H1 (cell line): ENCODE measurements at regions not wholly inside any gene's neighbourhood (a gene's known extent, or its start where the extent isn't known, plus 50 kb on each side); places are given as distances from the start of the nearest gene placed in this dataset.

Source experiments
- CTCF ChIA-PET: fragments of 300-600 bp; sonication (Branson Sonifier 250); formaldehyde crosslinking; loops from one replicate; lab custom pipeline; 2021; ENCODE audit not compliant: partially characterized antibody; lab: Charles Lee
- POLR2A ChIA-PET: fragments of 300-600 bp; sonication (Branson Sonifier 250); formaldehyde crosslinking; loops from one replicate; lab custom pipeline; 2021; ENCODE audit warnings: inconsistent platforms; ENCODE audit not compliant: partially characterized antibody; lab: Charles Lee
- DNase-seq, 2 experiments: peaks; one replicate each; pipeline versions ENCODE4 v3.0.0 to v3.0.0-alpha.2; 2010 to 2022; ENCODE audit warnings: low spot score in 2 of 2, low read depth in 1 of 2, mixed read lengths in 1 of 2
- FAIRE-seq: peaks from 2 replicates; lab custom pipeline; 2011; peaks lifted over from hg19 to GRCh38; lab: Jason Lieb, UNC
- H2AFZ ChIP-seq: 2 replicates; pipeline ENCODE4 v1.8.1; 2012; ENCODE audit warnings: low read length, inconsistent platforms
- H2AK5ac ChIP-seq: 2 replicates; pipeline ENCODE4 v1.6.1; 2013; ENCODE audit warnings: low read depth, low read length
- H2BK120ac ChIP-seq: replicated peaks from 2 replicates; pipeline ENCODE3; 2013; ENCODE audit warnings: low read depth, low read length, inconsistent platforms
- H2BK12ac ChIP-seq: 2 replicates; pipeline ENCODE4 v1.6.1; 2013; ENCODE audit warnings: low read depth, low read length
- H2BK15ac ChIP-seq: 2 replicates; pipeline ENCODE4 v1.6.1; 2013; ENCODE audit warnings: low read length
- H2BK20ac ChIP-seq: 2 replicates; pipeline ENCODE4 v1.6.1; 2013; ENCODE audit warnings: low read length
- H2BK5ac ChIP-seq: 2 replicates; pipeline ENCODE4 v1.6.1; 2013; ENCODE audit warnings: low read depth, low read length
- H3K14ac ChIP-seq: 2 replicates; pipeline ENCODE4 v1.6.1; 2013; ENCODE audit warnings: inconsistent platforms; ENCODE audit not compliant: insufficient read length
- H3K18ac ChIP-seq: 2 replicates; pipeline ENCODE4 v1.6.1; 2013; ENCODE audit warnings: low read length; ENCODE audit errors: extremely low read depth
- H3K23ac ChIP-seq: 2 replicates; pipeline ENCODE4 v1.6.1; 2013; ENCODE audit warnings: inconsistent platforms; ENCODE audit not compliant: insufficient read length
- H3K23me2 ChIP-seq: 2 replicates; pipeline ENCODE4 v1.6.1; 2013; ENCODE audit warnings: low read depth, low read length
- H3K27ac ChIP-seq: 2 replicates; pipeline ENCODE4 v1.6.1; 2011; ENCODE audit warnings: low read depth, low read length, inconsistent platforms
- H3K27me3 ChIP-seq, 4 experiments: replicated peaks in 1 of 4; 1 replicate in 1 of 4; 2 replicates in 3 of 4; pipeline versions ENCODE4 v1.6.1 to v1.8.1; 2011 to 2013; ENCODE audit warnings: low read length in 3 of 4, mild to moderate bottlenecking in 3 of 4, inconsistent platforms in 2 of 4, mixed read lengths in 2 of 4, moderate library complexity in 1 of 4; ENCODE audit not compliant: control insufficient read depth in 3 of 4, insufficient read depth in 3 of 4; ENCODE audit errors: extremely low read depth in 1 of 4
- H3K36me3 ChIP-seq, 4 experiments: 2 replicates each; pipeline versions ENCODE4 v1.6.1 to v1.8.1; 2011 to 2013; ENCODE audit warnings: mild to moderate bottlenecking in 4 of 4, low read length in 3 of 4, moderate library complexity in 2 of 4, control low read depth in 1 of 4, inconsistent platforms in 1 of 4; ENCODE audit not compliant: insufficient read depth in 4 of 4, control insufficient read depth in 2 of 4
- H3K4ac ChIP-seq: replicated peaks from 2 replicates; pipeline ENCODE3; 2013; ENCODE audit warnings: low read length, low read depth, mixed read lengths, inconsistent platforms; ENCODE audit not compliant: insufficient read length
- H3K4me1 ChIP-seq, 4 experiments: replicated peaks in 1 of 4; 1 replicate in 1 of 4; 2 replicates in 3 of 4; pipeline versions ENCODE4 v1.6.1 to v1.8.1; 2011 to 2013; ENCODE audit warnings: low read length in 3 of 4, inconsistent platforms in 2 of 4, mixed read lengths in 1 of 4; ENCODE audit not compliant: insufficient read depth in 4 of 4, control insufficient read depth in 3 of 4
- H3K4me2 ChIP-seq, 2 experiments: 2 replicates each; pipeline versions ENCODE4 v1.6.1 to v1.8.1; 2011 to 2013; ENCODE audit warnings: low read depth in 2 of 2, low read length in 2 of 2, control low read depth in 1 of 2, inconsistent platforms in 1 of 2, mild to moderate bottlenecking in 1 of 2; ENCODE audit not compliant: insufficient read depth in 1 of 2
- H3K4me3 ChIP-seq, 4 experiments: fragments of 200-600, 300-600 bp in 1 of 4; sonication (generic), shearing (Covaris generic), sonication (Bioruptor Twin) in 1 of 4; 2 replicates each; pipeline versions ENCODE4 v1.5.1 to v1.8.1; 2011 to 2016; ENCODE audit warnings: low read length in 4 of 4, low read depth in 3 of 4, control low read depth in 2 of 4, inconsistent platforms in 2 of 4, mild to moderate bottlenecking in 2 of 4, mixed read lengths in 1 of 4, moderate library complexity in 1 of 4; ENCODE audit not compliant: insufficient read depth in 2 of 4; ENCODE audit errors: extremely low read depth in 1 of 4
- H3K56ac ChIP-seq: replicated peaks from 2 replicates; pipeline ENCODE3; 2013; ENCODE audit warnings: low read depth, mild to moderate bottlenecking, mixed read lengths, low read length, inconsistent platforms; ENCODE audit not compliant: insufficient read length
- H3K79me1 ChIP-seq: 2 replicates; pipeline ENCODE4 v1.6.1; 2013; ENCODE audit warnings: low read depth, low read length, control low read depth
- H3K79me2 ChIP-seq, 2 experiments: 2 replicates each; pipeline versions ENCODE4 v1.6.1 to v1.8.1; 2012 to 2013; ENCODE audit warnings: low read length in 2 of 2, mild to moderate bottlenecking in 2 of 2, inconsistent platforms in 1 of 2; ENCODE audit not compliant: insufficient read depth in 2 of 2, control insufficient read depth in 1 of 2
- H3K9ac ChIP-seq, 4 experiments: replicated peaks in 1 of 4; 1 replicate in 1 of 4; 2 replicates in 3 of 4; pipeline versions ENCODE4 v1.6.1 to v1.8.1; 2011 to 2013; ENCODE audit warnings: low read depth in 3 of 4, low read length in 3 of 4, control low read depth in 2 of 4, mild to moderate bottlenecking in 2 of 4, moderate library complexity in 2 of 4, inconsistent platforms in 1 of 4; ENCODE audit errors: extremely low read depth in 1 of 4
- H3K9me3 ChIP-seq, 2 experiments: 2 replicates each; pipeline versions ENCODE4 v1.6.1 to v1.8.1; 2012 to 2013; ENCODE audit warnings: mild to moderate bottlenecking in 2 of 2, moderate library complexity in 2 of 2, control low read depth in 1 of 2, inconsistent platforms in 1 of 2, low read depth in 1 of 2, low read length in 1 of 2, mixed read lengths in 1 of 2; ENCODE audit not compliant: insufficient read depth in 2 of 2
- H4K20me1 ChIP-seq, 2 experiments: replicated peaks in 1 of 2; 2 replicates each; pipeline versions ENCODE3 to v1.8.1; 2011 to 2013; ENCODE audit warnings: inconsistent platforms in 2 of 2, low read length in 2 of 2, mild to moderate bottlenecking in 1 of 2; ENCODE audit not compliant: insufficient read depth in 2 of 2, control insufficient read depth in 1 of 2
- H4K5ac ChIP-seq: 2 replicates; pipeline ENCODE4 v1.6.1; 2013; ENCODE audit warnings: low read length, low read depth, mixed read lengths, inconsistent platforms; ENCODE audit not compliant: insufficient read length
- H4K8ac ChIP-seq: 2 replicates; pipeline ENCODE4 v1.8.0; 2013; ENCODE audit warnings: mild to moderate bottlenecking, moderate library complexity, low read length, inconsistent platforms; ENCODE audit not compliant: insufficient read depth; ENCODE audit errors: extremely low read depth
- H4K91ac ChIP-seq: replicated peaks from 2 replicates; pipeline ENCODE3; 2013; ENCODE audit warnings: low read length, mixed read lengths, inconsistent platforms; ENCODE audit not compliant: insufficient read length
- ASH2L ChIP-seq: fragments of 200-600, 300-600 bp; sonication (generic); IDR thresholded peaks from one replicate; pipeline ENCODE4 v1.7.1; 2017; ENCODE audit warnings: low read length
- CHD2 ChIP-seq: IDR thresholded peaks from 2 replicates; pipeline ENCODE4 v1.6.1; 2012; ENCODE audit warnings: low read length, improper control_type of control experiment
- EP300 ChIP-seq, 2 experiments: IDR thresholded peaks; 1 replicate in 1 of 2; 2 replicates in 1 of 2; pipeline ENCODE4 v1.6.1; 2011 to 2012; ENCODE audit warnings: low read depth in 2 of 2, low read length in 2 of 2, mild to moderate bottlenecking in 2 of 2, borderline replicate concordance in 1 of 2, inconsistent platforms in 1 of 2, moderate library complexity in 1 of 2
- GABPA ChIP-seq: IDR thresholded peaks from 2 replicates; pipeline ENCODE4 v1.6.1; 2011; ENCODE audit warnings: mild to moderate bottlenecking, low read length, moderate library complexity, borderline replicate concordance; ENCODE audit not compliant: insufficient read depth
- JUND ChIP-seq: IDR thresholded peaks from 2 replicates; pipeline ENCODE4 v1.6.1; 2011; ENCODE audit warnings: mild to moderate bottlenecking, improper control_type of control experiment, low read length
- KDM5A ChIP-seq: fragments of 200-600 bp; IDR thresholded peaks from 2 replicates; pipeline ENCODE4 v1.7.1; 2012; ENCODE audit warnings: mild to moderate bottlenecking, low read length, inconsistent platforms, mixed read lengths
- SAP30 ChIP-seq: fragments of 300-600 bp; sonication (generic); IDR thresholded peaks from 2 replicates; pipeline ENCODE4 v1.7.1; 2012; ENCODE audit warnings: low read length, moderate library complexity, mild to moderate bottlenecking, inconsistent platforms; ENCODE audit not compliant: insufficient read depth, insufficient replicate concordance
- TAF7 ChIP-seq: optimal IDR thresholded peaks from 2 replicates; pipeline ENCODE3; 2011; ENCODE audit warnings: low read depth, mild to moderate bottlenecking, inconsistent platforms, low read length, moderate library complexity, borderline replicate concordance
- whole genome bisulfite sequencing, 2 experiments: shearing (Covaris generic) in 1 of 2; methylation state at CpG; one replicate each; pipeline versions ENCODE4 v1.1.6 to v1.1.7; 2013 to 2015; ENCODE audit warnings: low lambda C conversion rate in 2 of 2, mixed read lengths in 2 of 2, inconsistent platforms in 1 of 2, low coverage in 1 of 2, missing lambda C conversion rate in 1 of 2; ENCODE audit not compliant: insufficient replicate concordance in 2 of 2, insufficient coverage in 1 of 2, insufficient read length in 1 of 2; ENCODE audit errors: extremely low coverage in 1 of 2, missing lambda C conversion rate in 1 of 2; 5-methylcytosine and 5-hydroxymethylcytosine counted together
- TF ChIP-seq, protein P1 (sequence below): IDR thresholded peaks from 2 replicates; pipeline ENCODE4 v1.6.1; 2012; ENCODE audit warnings: inconsistent platforms

GRCh38 chr2:156697906-156698305 is 261.7 kb downstream of the GPD2 start:
- Histone ChIP-seq H3K4me2 (no peak overlapping the region), H2BK20ac (no peak overlapping the region), H4K20me1 (no peaks in the 10 kb centered on the region), H4K91ac (no peak overlapping the region), H2AK5ac (no peak overlapping the region), H3K79me2 (no peaks in the 10 kb centered on the region), H3K14ac (no peak overlapping the region), H3K79me1 (no peaks in the 10 kb centered on the region), H3K23ac (no peak overlapping the region), H4K5ac (no peak overlapping the region), H3K9ac (no peak overlapping the region), H2BK120ac (no peak overlapping the region), H3K56ac (no peak overlapping the region), H2BK5ac (no peak overlapping the region), H2BK15ac (no peak overlapping the region), H3K4me1 (peaks cover 0 to 11% (median 1%) of the 10 kb centered on the region in 4 experiments; a peak in 2 of 7 replicates), H2BK12ac (no peak overlapping the region), H3K4ac (no peak overlapping the region), H3K27ac (no peak overlapping the region), H3K23me2 (no peaks in the 10 kb centered on the region), H2AFZ (no peak overlapping the region), H3K4me3 (no peak overlapping the region), H3K9me3 (no peaks in the 10 kb centered on the region), H3K27me3 (no peaks in the 10 kb centered on the region), H4K8ac (no peak overlapping the region), H3K18ac (no peak overlapping the region), H3K36me3 (no peaks in the 10 kb centered on the region)
- CTCF ChIA-PET = no interaction called here
- FAIRE-seq (no peak), DNase-seq (no peak)
- POLR2A ChIA-PET = no interaction called here
- TF ChIP-seq EP300 (IDR thresholded peaks at IDR 0.05; ENCODE audit: borderline replicate concordance in 1 of 2, low read depth in 2 of 2, low read length in 2 of 2) (no peak), JUND (no peak), TAF7 (no peak), ASH2L (no peak), CHD2 (no peak), KDM5A (no peak), SAP30 (no peak), GABPA (no peak)
- TF ChIP-seq, protein P1, sequence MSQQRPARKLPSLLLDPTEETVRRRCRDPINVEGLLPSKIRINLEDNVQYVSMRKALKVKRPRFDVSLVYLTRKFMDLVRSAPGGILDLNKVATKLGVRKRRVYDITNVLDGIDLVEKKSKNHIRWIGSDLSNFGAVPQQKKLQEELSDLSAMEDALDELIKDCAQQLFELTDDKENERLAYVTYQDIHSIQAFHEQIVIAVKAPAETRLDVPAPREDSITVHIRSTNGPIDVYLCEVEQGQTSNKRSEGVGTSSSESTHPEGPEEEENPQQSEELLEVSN = no peak
- 96% methylated on average over 4 of the region's 4 CpGs; no CpG with 5 or more reads in 1 of the 2 experiments for WGBS, 2 experiments
